Epidermal melanocyte (primary cell): ENCODE measurements at regions not wholly inside any gene's neighbourhood (a gene's known extent, or its start where the extent isn't known, plus 50 kb on each side); places are given as distances from the start of the nearest gene placed in this dataset.
"Not testable (repeated sequence)": the region's sequence is repeated elsewhere in the genome, so short reads cannot be mapped to it uniquely, and the experiment has no call there.

Experiments used
- DNase-seq: peaks from one replicate; pipeline ENCODE4 v3.0.0; 2011; ENCODE audit warnings: low spot score; ENCODE audit not compliant: insufficient read length

- DNase-seq, result no peak
Observed at GRCh38 chr3:150303768-150304167, 104.3 kb upstream of the TSC22D2 start.

GRCh38 chr3:150302246-150302645, 105.9 kb upstream of the TSC22D2 start:
- DNase-seq, result no peak

GRCh38 chr3:150300852-150301517, 107.1 kb upstream of the TSC22D2 start:
- no peak for DNase-seq

GRCh38 chr3:150300388-150300787, 107.7 kb upstream of the TSC22D2 start:
- no peak for DNase-seq

GRCh38 chr3:150299201-150299600, 108.9 kb upstream of the TSC22D2 start:
- DNase-seq, result no peak

GRCh38 chr3:150296966-150297365, 111.1 kb upstream of the TSC22D2 start:
- no peak for DNase-seq

GRCh38 chr3:150296123-150296735, 111.9 kb upstream of the TSC22D2 start:
- DNase-seq, result no peak

GRCh38 chr3:150293401-150294001, 114.6 kb upstream of the TSC22D2 start:
- DNase-seq, result peak; percentile 32

- DNase-seq, result no peak
Observed at GRCh38 chr3:150292891-150293290, 115.2 kb upstream of the TSC22D2 start.

- DNase-seq, result no peak
Observed at GRCh38 chr3:150291515-150291914, 116.6 kb upstream of the TSC22D2 start.

GRCh38 chr3:150286390-150287147, 121.5 kb upstream of the TSC22D2 start:
- no peak for DNase-seq

GRCh38 chr3:150285601-150286000, 122.5 kb upstream of the TSC22D2 start:
- DNase-seq, result no peak

GRCh38 chr3:150278843-150279381, 129.2 kb upstream of the TSC22D2 start:
- DNase-seq, result no peak

GRCh38 chr3:150278195-150278594, 129.9 kb upstream of the TSC22D2 start:
- no peak for DNase-seq

- no peak for DNase-seq
Observed at GRCh38 chr3:150277444-150277843, 130.7 kb upstream of the TSC22D2 start.

- DNase-seq, result no peak
Observed at GRCh38 chr3:150275941-150276340, 132.2 kb upstream of the TSC22D2 start.

GRCh38 chr3:150274372-150274771, 133.7 kb upstream of the TSC22D2 start:
- no peak for DNase-seq

GRCh38 chr3:150273396-150273795, 134.7 kb upstream of the TSC22D2 start:
- no peak for DNase-seq

GRCh38 chr3:150271591-150271960, 136.5 kb upstream of the TSC22D2 start:
- DNase-seq, result no peak

GRCh38 chr3:150270883-150271590, 137.1 kb upstream of the TSC22D2 start:
- DNase-seq, result no peak

GRCh38 chr3:150270444-150270843, 137.7 kb upstream of the TSC22D2 start:
- not testable (repeated sequence) for DNase-seq
